HG02610 (cell line): ENCODE measurements at regions not wholly inside any gene's neighbourhood (a gene's known extent, or its start where the extent isn't known, plus 50 kb on each side); places are given as distances from the start of the nearest gene placed in this dataset.

Experiments
- ATAC-seq: cut with Tn5 transposase; IDR thresholded peaks from one replicate; pipeline ENCODE4 v1.9.1; 2021; ENCODE audit warnings: mild to moderate bottlenecking, moderate library complexity; ENCODE audit not compliant: unreplicated experiment

GRCh38 chr17:33403194-33403593, 110.1 kb upstream of the ASIC2 start:
- no peak for ATAC-seq

DNA sequence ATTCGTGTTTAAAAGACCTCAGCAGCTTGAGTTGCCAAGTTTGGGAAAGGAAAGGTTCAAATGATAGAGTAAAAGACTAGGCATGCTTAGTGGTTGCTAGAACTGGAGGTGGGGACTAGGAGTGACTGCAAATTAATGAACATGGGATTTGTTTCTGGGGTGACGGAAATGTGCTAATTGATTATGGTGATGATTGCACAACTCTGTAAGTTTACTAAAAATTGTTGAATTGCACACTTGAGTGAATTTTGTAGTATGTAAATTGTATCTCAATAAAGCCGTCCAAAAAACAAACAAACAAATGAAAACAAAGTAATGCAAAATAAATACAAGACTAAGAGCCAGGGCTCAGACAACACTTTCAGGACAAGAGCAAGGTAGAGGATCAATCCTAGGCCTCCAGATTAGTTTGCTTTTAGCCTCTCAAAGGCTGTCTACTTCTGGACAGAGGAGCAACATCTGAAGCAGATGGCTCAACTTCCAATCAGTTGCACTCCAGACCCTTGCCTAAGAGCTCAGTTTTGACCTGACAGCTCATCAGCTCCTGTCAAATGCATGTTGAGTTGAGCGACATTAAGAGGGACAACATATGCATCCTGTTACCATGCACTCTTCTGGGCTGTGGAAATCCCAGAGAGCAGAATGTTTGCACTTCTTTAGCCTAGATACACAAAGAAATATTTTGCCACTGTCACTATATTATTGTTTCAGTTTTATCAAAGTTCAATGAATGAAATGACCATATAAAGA, 111.2 kb upstream of the ASIC2 start:
- ATAC-seq: no peak

GRCh38 chr17:33416131-33416530, 123.0 kb upstream of the ASIC2 start:
- ATAC-seq: no peak

DNA sequence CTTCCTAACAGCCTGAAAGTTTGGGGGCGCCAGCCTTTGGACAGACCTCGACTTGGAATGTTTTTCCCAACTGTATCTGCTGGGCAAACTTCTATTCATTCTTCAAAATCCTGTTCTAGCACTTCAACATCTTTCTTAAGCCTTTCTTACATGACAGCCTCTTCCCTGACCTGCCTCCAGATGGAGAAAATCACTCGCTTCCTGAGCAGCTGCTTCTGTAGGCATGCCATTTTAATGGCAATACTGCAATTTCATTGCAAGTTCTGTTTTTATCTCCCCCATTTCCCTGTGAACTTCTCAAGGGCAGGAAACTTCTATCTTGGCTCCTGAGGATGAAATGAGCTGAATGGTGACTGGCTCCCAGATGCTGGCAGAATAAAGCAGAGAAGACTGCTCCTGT, 128.8 kb upstream of the ASIC2 start:
- no peak for ATAC-seq

DNA sequence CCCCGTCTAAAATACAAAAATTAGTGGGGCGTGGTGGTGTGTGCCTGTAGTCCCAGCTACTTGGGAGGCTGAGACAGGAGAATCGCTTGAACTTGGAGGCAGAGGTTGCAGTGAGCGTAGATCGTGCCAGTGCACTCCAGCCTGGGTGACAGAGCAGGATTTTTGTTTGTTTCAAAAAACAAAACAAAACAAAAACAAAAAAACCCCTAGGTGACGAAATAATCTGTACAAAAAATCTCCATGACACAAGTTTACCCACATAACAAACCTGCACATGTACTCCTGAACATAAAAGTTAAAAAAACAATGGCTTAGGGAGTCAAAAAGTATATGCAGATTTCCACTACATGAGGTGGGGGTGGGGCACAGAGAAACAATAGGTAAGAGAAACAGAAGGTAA, 140.5 kb upstream of the ASIC2 start:
- ATAC-seq: no peak

GRCh38 chr17:33434841-33435240, 141.7 kb upstream of the ASIC2 start:
- no peak for ATAC-seq

DNA sequence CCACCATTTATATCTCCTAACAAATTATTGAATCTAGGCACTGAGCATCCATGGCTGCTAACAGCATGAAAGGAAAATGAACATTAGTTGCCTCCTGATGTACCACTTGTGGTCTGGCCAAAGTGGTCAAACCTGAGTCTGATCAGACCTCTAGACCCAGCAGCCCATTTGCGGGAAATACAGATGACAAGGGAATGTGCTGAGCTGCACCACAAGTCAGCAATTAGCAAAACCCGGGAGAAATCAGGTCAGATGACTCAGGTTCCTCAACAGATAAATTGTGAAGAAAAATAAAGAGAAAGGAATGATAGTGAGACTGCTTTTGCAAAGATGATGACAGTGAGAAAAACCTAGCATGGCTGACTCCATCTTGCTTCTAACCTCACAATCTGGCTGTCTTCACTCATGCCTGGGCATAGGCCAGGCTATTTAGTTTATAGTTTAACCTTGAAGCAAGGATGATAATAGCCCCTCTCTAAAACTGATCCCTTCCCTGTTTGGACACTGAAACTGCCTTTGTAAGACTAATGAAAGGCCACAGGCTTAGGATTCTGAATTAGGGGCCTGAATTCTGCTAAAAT, 142.7 kb upstream of the ASIC2 start:
- no peak for ATAC-seq

GRCh38 chr17:33436321-33436720, 143.2 kb upstream of the ASIC2 start:
- ATAC-seq: no peak

DNA sequence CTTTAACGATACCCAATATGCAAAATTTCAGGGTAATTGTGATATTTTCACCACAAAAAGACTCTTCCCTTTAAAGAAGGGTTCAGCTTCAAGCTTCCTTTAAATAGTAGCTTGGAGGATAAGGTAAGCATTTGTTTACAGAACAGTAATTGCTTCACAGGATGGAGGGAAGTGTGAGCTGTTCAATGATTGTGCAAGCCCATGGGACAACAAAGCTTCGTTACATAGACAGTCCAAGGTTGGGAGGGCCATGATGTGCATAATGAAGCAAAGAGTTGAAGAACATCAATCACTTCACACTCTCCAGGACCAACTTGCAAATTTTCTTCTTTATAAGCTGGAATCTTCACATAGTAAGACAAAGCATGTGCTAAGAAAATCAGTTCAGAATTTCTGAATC, 145.0 kb upstream of the ASIC2 start:
- ATAC-seq: no peak

DNA sequence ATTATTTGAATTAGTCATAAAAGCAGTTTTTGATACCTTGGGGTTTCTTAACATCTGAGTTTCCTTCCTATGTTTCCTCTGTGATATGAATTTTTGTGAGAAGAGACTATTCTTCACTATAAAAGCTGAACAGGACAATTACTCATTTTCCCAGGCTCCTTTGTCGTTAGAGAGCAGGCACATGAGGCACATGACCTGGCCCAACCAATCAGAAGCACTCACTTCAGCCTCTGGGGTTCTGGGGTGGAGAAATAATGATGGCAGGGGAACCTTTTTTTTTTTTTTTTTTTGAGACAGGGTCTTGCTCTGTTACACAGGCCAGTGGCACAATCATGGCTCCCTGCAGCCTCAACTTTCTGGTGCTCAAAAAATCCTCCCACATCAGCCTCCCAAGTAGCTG, 145.5 kb upstream of the ASIC2 start:
- no peak for ATAC-seq

GRCh38 chr17:33442320-33442719, 149.2 kb upstream of the ASIC2 start:
- ATAC-seq: no peak

DNA sequence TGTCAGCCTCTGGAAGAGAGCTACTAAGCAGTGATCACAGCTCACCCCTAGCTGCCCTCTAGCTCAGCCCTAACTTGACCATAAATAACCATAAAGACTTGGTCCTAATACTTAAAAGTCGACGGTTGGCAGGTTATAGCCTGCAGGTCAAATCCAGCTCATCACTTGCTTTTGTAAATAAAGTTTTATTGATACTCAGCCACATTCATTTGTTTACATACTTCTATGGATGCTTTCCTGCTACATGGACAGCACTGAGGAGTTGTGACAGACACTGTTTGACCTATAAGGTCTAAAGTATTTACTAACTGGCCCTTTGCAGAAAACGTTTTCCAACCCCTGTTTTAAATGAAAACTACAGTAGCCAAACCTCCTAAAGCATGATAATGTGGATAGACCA, 151.6 kb upstream of the ASIC2 start:
- ATAC-seq: no peak

GRCh38 chr17:33447090-33447489, 154.0 kb upstream of the ASIC2 start:
- no peak for ATAC-seq

- ATAC-seq: no peak
Observed at GRCh38 chr17:33451221-33451620, 158.1 kb upstream of the ASIC2 start.

- no peak for ATAC-seq
Observed at GRCh38 chr17:33457477-33457876, 164.4 kb upstream of the ASIC2 start.

- no peak for ATAC-seq
Observed at GRCh38 chr17:33459078-33459940, 166.2 kb upstream of the ASIC2 start.

- no peak for ATAC-seq
Observed at GRCh38 chr17:33460781-33461450, 167.8 kb upstream of the ASIC2 start.

- no peak for ATAC-seq
Observed at GRCh38 chr17:33463887-33464286, 170.8 kb upstream of the ASIC2 start.

DNA sequence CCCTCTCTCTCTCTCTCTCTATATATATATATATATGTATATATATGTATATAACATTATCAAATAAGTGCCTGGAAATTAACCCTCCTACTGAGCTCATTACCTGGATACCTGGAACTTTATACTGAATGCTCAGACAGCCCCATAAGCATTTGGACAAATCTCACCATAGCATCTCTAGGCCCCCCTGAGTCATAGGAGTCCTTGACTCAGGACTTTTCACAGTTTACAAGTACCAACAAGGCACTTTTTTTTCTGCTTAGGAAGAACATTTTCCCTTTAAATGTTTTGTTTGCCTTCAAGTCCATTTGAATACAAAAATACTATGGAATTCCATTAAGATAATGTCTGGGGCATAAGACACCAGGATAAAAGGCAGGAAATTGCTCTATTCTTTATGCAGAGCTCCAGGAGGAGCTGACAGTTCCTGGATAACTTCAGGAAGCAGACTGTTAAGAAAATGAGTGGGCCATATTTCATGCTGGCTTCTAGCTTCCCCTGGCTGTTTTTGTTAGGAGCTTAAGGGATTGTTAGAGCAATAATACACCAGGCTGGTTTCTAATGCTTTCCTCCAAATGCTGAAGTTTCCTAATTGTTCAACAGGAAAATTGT, 171.7 kb upstream of the ASIC2 start:
- no peak for ATAC-seq

- ATAC-seq: no peak
Observed at GRCh38 chr17:33469421-33469820, 176.3 kb upstream of the ASIC2 start.

GRCh38 chr17:33469911-33470310, 176.8 kb upstream of the ASIC2 start:
- no peak for ATAC-seq
